CD4-positive, alpha-beta T cell treated with Interleukin-17A for 1 hour (primary cell): ENCODE measurements at regions not wholly inside any gene's neighbourhood (a gene's known extent, or its start where the extent isn't known, plus 50 kb on each side); places are given as distances from the start of the nearest gene placed in this dataset.

Source experiments
- DNase-seq: peaks from one replicate; pipeline ENCODE4 v3.0.0-alpha.2; 2020

GRCh38 chr13:59607780-59608233, 555.9 kb downstream of the DIAPH3 start:
- no peak for DNase-seq

DNA sequence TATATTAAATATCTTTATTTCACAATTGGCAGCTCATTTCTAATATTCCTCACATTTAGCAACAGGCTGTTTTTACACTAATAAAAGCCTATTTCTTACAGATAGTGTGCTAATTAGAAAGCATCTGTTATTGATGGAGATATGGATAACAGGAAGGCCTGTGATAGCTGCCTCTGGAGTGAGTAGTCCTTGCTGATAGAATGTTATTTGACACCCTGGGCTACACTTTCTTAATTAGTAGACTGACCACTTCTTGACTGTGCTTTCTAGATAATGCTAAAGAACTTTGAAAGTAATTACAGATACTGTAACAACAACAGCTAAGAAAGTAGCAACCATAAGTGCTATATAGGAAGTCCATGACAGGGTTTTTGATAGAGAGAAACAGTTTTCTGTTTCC, 554.3 kb downstream of the DIAPH3 start:
- DNase-seq: no peak
